ENCODE measurements at regions not wholly inside any gene's neighbourhood (a gene's known extent, or its start where the extent isn't known, plus 50 kb on each side); places are given as distances from the start of the nearest gene placed in this dataset.

DNA sequence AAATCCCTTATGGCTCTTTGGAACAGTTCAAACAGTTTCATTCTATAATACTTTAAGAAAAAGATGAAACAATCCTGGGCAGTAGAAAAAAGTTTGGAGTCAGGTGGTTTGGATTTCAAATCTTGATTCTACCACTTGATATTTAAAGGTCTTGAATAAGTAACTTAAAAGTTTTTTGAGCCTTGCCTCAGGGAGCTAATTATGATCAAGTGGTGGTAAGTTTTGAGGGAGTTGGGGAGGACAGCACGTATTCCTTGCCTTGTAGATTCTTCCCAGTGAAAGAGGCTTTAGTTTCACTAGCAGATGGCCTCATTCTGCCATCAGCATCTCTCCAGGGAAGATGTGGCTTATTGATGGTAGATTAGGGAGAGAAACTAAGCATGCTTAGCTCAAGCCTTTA lies 168.4 kb upstream of the CSNK1A1L start:
- peaks cover 13% of the 10 kb centered on the region for H3K36me3 Mint-ChIP-seq (ENCODE audit: unreplicated experiment)
- DNase-seq = no peak
- peaks cover 7% of the 10 kb centered on the region for H3K4me1 Mint-ChIP-seq (ENCODE audit: low read depth, unreplicated experiment)
- H3K4me3 Mint-ChIP-seq (ENCODE audit: unreplicated experiment) = no peak overlapping the region
- TF ChIP-seq, protein P1, sequence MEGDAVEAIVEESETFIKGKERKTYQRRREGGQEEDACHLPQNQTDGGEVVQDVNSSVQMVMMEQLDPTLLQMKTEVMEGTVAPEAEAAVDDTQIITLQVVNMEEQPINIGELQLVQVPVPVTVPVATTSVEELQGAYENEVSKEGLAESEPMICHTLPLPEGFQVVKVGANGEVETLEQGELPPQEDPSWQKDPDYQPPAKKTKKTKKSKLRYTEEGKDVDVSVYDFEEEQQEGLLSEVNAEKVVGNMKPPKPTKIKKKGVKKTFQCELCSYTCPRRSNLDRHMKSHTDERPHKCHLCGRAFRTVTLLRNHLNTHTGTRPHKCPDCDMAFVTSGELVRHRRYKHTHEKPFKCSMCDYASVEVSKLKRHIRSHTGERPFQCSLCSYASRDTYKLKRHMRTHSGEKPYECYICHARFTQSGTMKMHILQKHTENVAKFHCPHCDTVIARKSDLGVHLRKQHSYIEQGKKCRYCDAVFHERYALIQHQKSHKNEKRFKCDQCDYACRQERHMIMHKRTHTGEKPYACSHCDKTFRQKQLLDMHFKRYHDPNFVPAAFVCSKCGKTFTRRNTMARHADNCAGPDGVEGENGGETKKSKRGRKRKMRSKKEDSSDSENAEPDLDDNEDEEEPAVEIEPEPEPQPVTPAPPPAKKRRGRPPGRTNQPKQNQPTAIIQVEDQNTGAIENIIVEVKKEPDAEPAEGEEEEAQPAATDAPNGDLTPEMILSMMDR (IDR thresholded peaks at IDR 0.05; ENCODE audit: partially characterized antibody, unreplicated experiment) = no peak
- H3K27me3 Mint-ChIP-seq (ENCODE audit: unreplicated experiment) = peaks cover 2% of the 10 kb centered on the region
- H3K9me3 Mint-ChIP-seq (ENCODE audit: unreplicated experiment) = peaks cover 3% of the 10 kb centered on the region
- H3K27ac Mint-ChIP-seq (ENCODE audit: unreplicated experiment) = no peak overlapping the region

DNA sequence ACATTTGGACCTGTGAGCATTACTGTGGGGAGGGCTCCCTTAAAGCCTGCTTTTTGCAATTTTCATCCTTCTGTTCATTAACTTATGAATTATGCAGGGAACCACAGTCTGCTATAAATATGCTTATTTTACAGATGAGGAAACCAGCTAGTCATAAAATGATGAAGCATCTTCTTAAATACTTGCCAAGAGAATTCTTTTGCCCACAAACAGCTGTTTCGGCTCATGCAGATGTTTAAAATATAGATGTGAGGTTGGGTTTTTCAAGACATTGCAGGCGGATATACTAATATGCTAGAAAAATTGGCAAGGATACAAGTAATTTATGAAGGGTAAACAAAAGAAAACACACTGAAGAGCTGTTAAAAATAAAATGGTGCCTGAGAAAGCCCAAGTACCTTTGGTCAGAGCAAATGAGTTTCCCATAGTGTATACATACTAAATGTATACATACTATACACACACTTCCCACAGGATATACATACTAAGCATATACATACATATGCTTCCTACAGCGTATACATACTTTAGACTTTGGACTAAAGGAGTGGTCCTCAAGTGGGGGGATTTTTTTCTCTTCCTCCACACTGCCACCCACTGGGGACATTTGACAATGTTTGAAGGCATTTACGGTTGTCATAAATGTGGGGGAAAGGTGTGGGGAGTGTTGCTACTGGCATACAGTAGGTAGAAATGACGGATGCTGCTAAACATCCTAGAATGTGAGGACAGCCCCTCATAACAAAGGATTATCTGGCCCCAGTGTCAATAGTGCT lies 164.9 kb upstream of the CSNK1A1L start:
- DNase-seq = no peak
- peaks cover 8% of the 10 kb centered on the region for H3K36me3 Mint-ChIP-seq (ENCODE audit: unreplicated experiment)
- TF ChIP-seq, protein P1 (IDR thresholded peaks at IDR 0.05; ENCODE audit: partially characterized antibody, unreplicated experiment) = no peak
- no peak overlapping the region for H3K27ac Mint-ChIP-seq (ENCODE audit: unreplicated experiment)
- peaks cover 2% of the 10 kb centered on the region for H3K27me3 Mint-ChIP-seq (ENCODE audit: unreplicated experiment)
- H3K4me1 Mint-ChIP-seq (ENCODE audit: low read depth, unreplicated experiment) = peaks cover 7% of the 10 kb centered on the region
- H3K9me3 Mint-ChIP-seq (ENCODE audit: unreplicated experiment) = peaks cover 1% of the 10 kb centered on the region
- no peak overlapping the region for H3K4me3 Mint-ChIP-seq (ENCODE audit: unreplicated experiment)

DNA sequence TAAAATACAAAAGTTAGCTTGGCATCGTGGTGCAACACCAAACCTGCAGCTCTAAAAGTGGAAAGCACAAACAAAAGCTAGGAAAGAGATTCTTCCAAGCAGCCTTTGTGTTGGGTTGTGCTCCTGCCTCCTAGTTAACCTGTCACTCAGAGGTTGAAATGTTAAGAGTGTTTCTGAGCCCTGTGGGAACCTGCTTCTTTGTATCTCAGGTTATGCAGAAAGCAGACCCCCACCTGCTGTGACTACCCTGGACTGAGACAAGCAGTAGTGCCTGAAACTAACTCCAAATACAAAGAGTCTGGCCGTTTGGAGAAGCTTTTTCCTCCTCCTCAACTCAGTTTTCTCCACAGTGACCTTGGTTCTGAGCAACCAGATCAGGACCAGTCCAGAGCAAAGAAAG lies 158.4 kb upstream of the CSNK1A1L start:
- TF ChIP-seq, protein P1 (IDR thresholded peaks at IDR 0.05; ENCODE audit: partially characterized antibody, unreplicated experiment) = no peak
- H3K4me1 Mint-ChIP-seq (ENCODE audit: low read depth, unreplicated experiment) = no peaks in the 10 kb centered on the region
- H3K36me3 Mint-ChIP-seq (ENCODE audit: unreplicated experiment) = peaks cover 17% of the 10 kb centered on the region
- H3K4me3 Mint-ChIP-seq (ENCODE audit: unreplicated experiment) = no peak overlapping the region
- H3K27me3 Mint-ChIP-seq (ENCODE audit: unreplicated experiment) = no peaks in the 10 kb centered on the region
- peaks cover 2% of the 10 kb centered on the region for H3K9me3 Mint-ChIP-seq (ENCODE audit: unreplicated experiment)
- DNase-seq = no peak
- H3K27ac Mint-ChIP-seq (ENCODE audit: unreplicated experiment) = no peak overlapping the region

DNA sequence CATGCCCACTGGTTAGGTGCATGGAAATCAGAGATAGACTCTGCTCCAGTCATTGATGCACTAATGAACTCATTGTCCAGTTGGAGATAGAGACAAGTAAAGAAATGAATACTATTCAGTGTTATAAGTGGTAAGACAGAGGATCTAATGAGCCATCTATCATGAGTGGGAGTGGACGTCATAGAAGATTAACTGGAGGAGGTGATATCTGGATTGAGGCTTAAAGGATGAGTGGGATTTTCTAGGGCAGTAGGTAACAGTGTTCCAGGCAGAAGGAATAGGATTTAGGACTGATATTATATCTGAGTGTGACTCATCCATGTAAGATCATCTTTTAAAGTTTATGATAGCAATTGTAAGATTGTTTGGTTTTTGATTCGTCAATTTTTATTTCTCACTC lies 152.2 kb upstream of the CSNK1A1L start:
- no peak overlapping the region for H3K27ac Mint-ChIP-seq (ENCODE audit: unreplicated experiment)
- DNase-seq = no peak
- peaks cover 4% of the 10 kb centered on the region for H3K9me3 Mint-ChIP-seq (ENCODE audit: unreplicated experiment)
- peaks cover 17% of the 10 kb centered on the region for H3K36me3 Mint-ChIP-seq (ENCODE audit: unreplicated experiment)
- no peaks in the 10 kb centered on the region for H3K27me3 Mint-ChIP-seq (ENCODE audit: unreplicated experiment)
- H3K4me1 Mint-ChIP-seq (ENCODE audit: low read depth, unreplicated experiment) = no peaks in the 10 kb centered on the region
- TF ChIP-seq, protein P1 (IDR thresholded peaks at IDR 0.05; ENCODE audit: partially characterized antibody, unreplicated experiment) = no peak
- H3K4me3 Mint-ChIP-seq (ENCODE audit: unreplicated experiment) = no peak overlapping the region

DNA sequence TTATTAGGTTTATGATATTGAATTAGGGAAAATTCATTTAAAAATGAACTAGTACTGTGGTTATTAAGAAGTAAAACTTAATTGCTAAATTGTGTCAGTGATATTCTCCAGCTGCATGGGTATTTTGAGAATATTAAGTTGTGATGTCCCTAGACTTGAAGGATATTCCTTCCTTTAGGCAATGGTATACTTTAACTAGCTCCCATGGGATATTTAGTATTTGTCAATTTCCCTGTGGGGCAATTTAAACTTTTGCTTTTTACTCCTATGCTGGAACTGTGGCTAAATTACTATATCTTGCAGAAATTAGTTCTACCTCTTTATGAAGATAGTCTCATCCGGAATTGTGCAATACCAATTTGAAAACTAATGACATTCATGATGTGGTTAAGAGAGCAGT lies 151.6 kb upstream of the CSNK1A1L start:
- Mint-ChIP-seq H3K4me3 (ENCODE audit: unreplicated experiment) (no peak overlapping the region), H3K27me3 (ENCODE audit: unreplicated experiment) (no peaks in the 10 kb centered on the region), H3K4me1 (ENCODE audit: low read depth, unreplicated experiment) (no peaks in the 10 kb centered on the region), H3K9me3 (ENCODE audit: unreplicated experiment) (peaks cover 4% of the 10 kb centered on the region), H3K27ac (ENCODE audit: unreplicated experiment) (no peak overlapping the region), H3K36me3 (ENCODE audit: unreplicated experiment) (peaks cover 17% of the 10 kb centered on the region)
- TF ChIP-seq, protein P1 (IDR thresholded peaks at IDR 0.05; ENCODE audit: partially characterized antibody, unreplicated experiment) = no peak
- DNase-seq = no peak

Measured in glutamatergic neuron (in vitro differentiated cells).